HG03280 (cell line): ENCODE measurements at regions not wholly inside any gene's neighbourhood (a gene's known extent, or its start where the extent isn't known, plus 50 kb on each side); places are given as distances from the start of the nearest gene placed in this dataset.

Source experiments
- ATAC-seq: cut with Tn5 transposase; IDR thresholded peaks from one replicate; pipeline ENCODE4 v1.9.1; 2021; ENCODE audit warnings: mild to moderate bottlenecking, moderate library complexity; ENCODE audit not compliant: unreplicated experiment

- ATAC-seq = no peak
Observed at GRCh38 chr10:63735305-63735704, 214.1 kb downstream of the REEP3 start.

- ATAC-seq = no peak
Observed at GRCh38 chr10:63738410-63738809, 217.2 kb downstream of the REEP3 start.

- ATAC-seq = no peak
Observed at GRCh38 chr10:63744060-63744941, 223.1 kb downstream of the REEP3 start.

GRCh38 chr10:63749915-63750314 is 228.7 kb downstream of the REEP3 start:
- no peak for ATAC-seq

GRCh38 chr10:63751836-63752235 is 230.6 kb downstream of the REEP3 start:
- ATAC-seq = no peak

GRCh38 chr10:63752318-63752717 is 231.1 kb downstream of the REEP3 start:
- no peak for ATAC-seq

- no peak for ATAC-seq
Observed at GRCh38 chr10:63753808-63754207, 232.6 kb downstream of the REEP3 start.

- no peak for ATAC-seq
Observed at GRCh38 chr10:63755441-63755840, 234.2 kb downstream of the REEP3 start.

- ATAC-seq = no peak
Observed at GRCh38 chr10:63757067-63757466, 235.9 kb downstream of the REEP3 start.

- ATAC-seq = no peak
Observed at GRCh38 chr10:63758080-63758479, 236.9 kb downstream of the REEP3 start.

GRCh38 chr10:63759335-63759734 is 238.1 kb downstream of the REEP3 start:
- ATAC-seq = no peak

GRCh38 chr10:63760034-63760707 is 239.0 kb downstream of the REEP3 start:
- ATAC-seq = no peak

GRCh38 chr10:63760708-63761047 is 239.5 kb downstream of the REEP3 start:
- ATAC-seq = no peak

- ATAC-seq = no peak
Observed at GRCh38 chr10:63761243-63761642, 240.0 kb downstream of the REEP3 start.

- no peak for ATAC-seq
Observed at GRCh38 chr10:63763744-63764143, 242.5 kb downstream of the REEP3 start.

- no peak for ATAC-seq
Observed at GRCh38 chr10:63765126-63765525, 243.9 kb downstream of the REEP3 start.

GRCh38 chr10:63766745-63767137 is 245.5 kb downstream of the REEP3 start:
- ATAC-seq = no peak

- no peak for ATAC-seq
Observed at GRCh38 chr10:63767138-63767801, 246.1 kb downstream of the REEP3 start.

GRCh38 chr10:63769367-63769766 is 248.2 kb downstream of the REEP3 start:
- ATAC-seq = no peak

- no peak for ATAC-seq
Observed at GRCh38 chr10:63770523-63770922, 249.3 kb downstream of the REEP3 start.

GRCh38 chr10:63772491-63772890 is 251.3 kb downstream of the REEP3 start:
- ATAC-seq = no peak

- ATAC-seq = no peak
Observed at GRCh38 chr10:63773106-63773505, 251.9 kb downstream of the REEP3 start.
